IMR-90 (cell line): ENCODE measurements at regions not wholly inside any gene's neighbourhood (a gene's known extent, or its start where the extent isn't known, plus 50 kb on each side); places are given as distances from the start of the nearest gene placed in this dataset.
A peak's percentile ranks its signal among the peaks of the same experiment; 100 is the strongest.

Source experiments
- ATAC-seq: fragments of 200-7000 bp; cut with Tn5 transposase; 2 replicates; pipeline ENCODE4 v1.9.1; 2020; ENCODE audit warnings: low read depth, mild to moderate bottlenecking, moderate library complexity
- BruUV-seq: library from RNA; stranded (reverse); fragments of 400-500 nt; replicated peaks from 2 replicates; lab custom pipeline; 2021; lab: Mats Ljungman, UMichigan
- CTCF ChIA-PET: fragments of 300-600 bp; formaldehyde crosslinking; extraction: SDS; loops from one replicate; lab custom pipeline; 2021; ENCODE audit warnings: antibody characterized with exemption; lab: Yijun Ruan, JAX
- POLR2A ChIA-PET: fragments of 300-600 bp; sonication (Branson Sonifier 250); formaldehyde crosslinking; loops from one replicate; lab custom pipeline; 2022; ENCODE audit warnings: antibody characterized with exemption; ENCODE audit not compliant: unreplicated experiment; lab: Charles Lee
- DNase-seq: peaks from one replicate; pipeline ENCODE4 v3.0.0; 2013
- H2AFZ ChIP-seq: replicated peaks from 2 replicates; pipeline ENCODE3; 2013; ENCODE audit warnings: low read length, mild to moderate bottlenecking; ENCODE audit not compliant: poor library complexity
- H2AK5ac ChIP-seq: 2 replicates; pipeline ENCODE4 v1.6.1; 2013; ENCODE audit warnings: low read depth, low read length, inconsistent platforms
- H2AK9ac ChIP-seq: replicated peaks from 2 replicates; pipeline ENCODE3; 2013; ENCODE audit warnings: mild to moderate bottlenecking, low read depth, low read length, moderate library complexity; ENCODE audit not compliant: poor library complexity
- H2BK120ac ChIP-seq: 2 replicates; pipeline ENCODE4 v1.6.1; 2013; ENCODE audit warnings: low read depth, low read length, inconsistent platforms
- H2BK15ac ChIP-seq: 3 replicates; pipeline ENCODE4 v1.6.1; 2013; ENCODE audit warnings: low read depth, low read length, inconsistent platforms
- H2BK20ac ChIP-seq: 2 replicates; pipeline ENCODE4 v1.6.1; 2013; ENCODE audit warnings: low read depth, mild to moderate bottlenecking, inconsistent platforms, low read length, moderate library complexity
- H2BK5ac ChIP-seq: 2 replicates; pipeline ENCODE4 v1.6.1; 2013; ENCODE audit warnings: mild to moderate bottlenecking, low read depth, low read length, inconsistent platforms; ENCODE audit not compliant: poor library complexity, severe bottlenecking
- H3K14ac ChIP-seq: replicated peaks from 2 replicates; pipeline ENCODE4 v1.6.1; 2013; ENCODE audit warnings: low read depth, low read length, inconsistent platforms
- H3K18ac ChIP-seq: 2 replicates; pipeline ENCODE4 v1.6.1; 2013; ENCODE audit warnings: low read depth, low read length, control low read depth
- H3K23ac ChIP-seq: 2 replicates; pipeline ENCODE4 v1.6.1; 2013; ENCODE audit warnings: low read depth, low read length, inconsistent platforms
- H3K27ac ChIP-seq: 2 replicates; pipeline ENCODE4 v1.5.1; 2013; ENCODE audit warnings: mild to moderate bottlenecking, control low read depth, low read length; ENCODE audit not compliant: insufficient read depth
- H3K27me3 ChIP-seq: 2 replicates; pipeline ENCODE4 v1.6.1; 2013; ENCODE audit warnings: low read length; ENCODE audit not compliant: control insufficient read depth, insufficient read depth
- H3K36me3 ChIP-seq: 2 replicates; pipeline ENCODE4 v1.6.1; 2013; ENCODE audit warnings: low read length, mixed read lengths; ENCODE audit not compliant: control insufficient read depth, insufficient read depth
- H3K4ac ChIP-seq: 2 replicates; pipeline ENCODE4 v1.6.1; 2013; ENCODE audit warnings: low read depth, low read length, inconsistent platforms
- H3K4me1 ChIP-seq: 2 replicates; pipeline ENCODE4 v1.6.1; 2013; ENCODE audit warnings: low read length, mixed read lengths; ENCODE audit not compliant: control insufficient read depth, insufficient read depth
- H3K4me2 ChIP-seq: 2 replicates; pipeline ENCODE4 v1.6.1; 2013; ENCODE audit warnings: low read depth, mild to moderate bottlenecking, control low read depth, low read length, moderate library complexity
- H3K4me3 ChIP-seq: 2 replicates; pipeline ENCODE4 v1.5.1; 2013; ENCODE audit warnings: low read depth, mild to moderate bottlenecking, control low read depth, low read length, moderate library complexity; ENCODE audit not compliant: insufficient read depth
- H3K56ac ChIP-seq: 2 replicates; pipeline ENCODE4 v1.6.1; 2013; ENCODE audit warnings: low read length, inconsistent platforms; ENCODE audit not compliant: insufficient read depth; ENCODE audit errors: extremely low read depth
- H3K79me1 ChIP-seq, 2 experiments: 2 replicates each; pipeline ENCODE4 v1.6.1; 2013; ENCODE audit warnings: low read length in 2 of 2, inconsistent platforms in 1 of 2, low read depth in 1 of 2
- H3K9ac ChIP-seq: 2 replicates; pipeline ENCODE4 v1.6.1; 2013; ENCODE audit warnings: low read depth, low read length, control low read depth
- H3K9me1 ChIP-seq: 2 replicates; pipeline ENCODE4 v1.6.1; 2013; ENCODE audit warnings: low read length, inconsistent platforms; ENCODE audit not compliant: insufficient read depth
- H3K9me3 ChIP-seq: 2 replicates; pipeline ENCODE4 v1.6.1; 2013; ENCODE audit warnings: low read length; ENCODE audit not compliant: control insufficient read depth, insufficient read depth
- H4K20me1 ChIP-seq: 2 replicates; pipeline ENCODE4 v1.6.1; 2013; ENCODE audit warnings: low read length, inconsistent platforms; ENCODE audit not compliant: insufficient read depth
- H4K5ac ChIP-seq: 2 replicates; pipeline ENCODE4 v1.6.1; 2013; ENCODE audit warnings: mild to moderate bottlenecking, low read depth, low read length, control low read depth
- H4K8ac ChIP-seq, 2 experiments: 2 replicates each; pipeline ENCODE4 v1.6.1; 2013; ENCODE audit warnings: low read depth in 2 of 2, low read length in 2 of 2, control low read depth in 1 of 2, inconsistent platforms in 1 of 2
- H4K91ac ChIP-seq: 2 replicates; pipeline ENCODE4 v1.6.1; 2013; ENCODE audit warnings: low read depth, low read length, inconsistent platforms; ENCODE audit not compliant: insufficient read depth
- BHLHE40 ChIP-seq: fragments of 150-350 bp; IDR thresholded peaks from 2 replicates; pipeline ENCODE4 v1.6.1; 2016; ENCODE audit warnings: mild to moderate bottlenecking, low read depth, low read length
- CHD1 ChIP-seq: IDR thresholded peaks from 2 replicates; pipeline ENCODE4 v1.6.1; 2012; ENCODE audit warnings: low read depth, low read length, improper control_type of control experiment
- CTCF ChIP-seq: conservative IDR thresholded peaks from 2 replicates; pipeline ENCODE4 v1.5.1; 2012; ENCODE audit warnings: mild to moderate bottlenecking, low read depth, low read length, improper control_type of control experiment
- MAFK ChIP-seq: IDR thresholded peaks from 2 replicates; pipeline ENCODE4 v1.6.1; 2012; ENCODE audit warnings: low read depth, low read length, improper control_type of control experiment
- MXI1 ChIP-seq: IDR thresholded peaks from 2 replicates; pipeline ENCODE4 v1.6.1; 2012; ENCODE audit warnings: low read depth, mild to moderate bottlenecking, low read length, moderate library complexity, borderline replicate concordance
- POLR2A ChIP-seq: IDR thresholded peaks from 2 replicates; pipeline ENCODE4 v1.6.1; 2012; ENCODE audit warnings: mild to moderate bottlenecking, low read depth, low read length
- WGBS, 2 experiments: methylation state at CpG; one replicate each; pipeline versions ENCODE4 v1.1.5 to v1.1.7; 2013; ENCODE audit warnings: missing lambda C conversion rate in 2 of 2; ENCODE audit not compliant: insufficient read length in 1 of 2; ENCODE audit errors: extremely low coverage in 2 of 2; 5-methylcytosine and 5-hydroxymethylcytosine counted together
- dilution Hi-C: fragments of 300-500 bp; cut with HindIII; formaldehyde crosslinking; loops from one replicate; pipeline ENCODE4 v1.14.3; 2018; ENCODE audit warnings: low sequenced_read_pairs; ENCODE audit not compliant: unreplicated experiment
- in situ Hi-C: fragments of 300-500 bp; cut with MboI; formaldehyde crosslinking; loops from 3 replicates; pipeline ENCODE4 v1.14.3; 2019; ENCODE audit warnings: low sequenced_read_pairs, inconsistent platforms, mixed read lengths
- intact Hi-C: fragments of 100-400 bp; cut with micrococcal nuclease; formaldehyde crosslinking; loops from 2 replicates; pipeline ENCODE4 v1.10.0; 2022
- TF ChIP-seq, protein P1 (sequence below): fragments of 150-350 bp; IDR thresholded peaks from 2 replicates; pipeline ENCODE4 v1.6.1; 2017; ENCODE audit warnings: mild to moderate bottlenecking, antibody characterized with exemption, low read length, low read depth

DNA sequence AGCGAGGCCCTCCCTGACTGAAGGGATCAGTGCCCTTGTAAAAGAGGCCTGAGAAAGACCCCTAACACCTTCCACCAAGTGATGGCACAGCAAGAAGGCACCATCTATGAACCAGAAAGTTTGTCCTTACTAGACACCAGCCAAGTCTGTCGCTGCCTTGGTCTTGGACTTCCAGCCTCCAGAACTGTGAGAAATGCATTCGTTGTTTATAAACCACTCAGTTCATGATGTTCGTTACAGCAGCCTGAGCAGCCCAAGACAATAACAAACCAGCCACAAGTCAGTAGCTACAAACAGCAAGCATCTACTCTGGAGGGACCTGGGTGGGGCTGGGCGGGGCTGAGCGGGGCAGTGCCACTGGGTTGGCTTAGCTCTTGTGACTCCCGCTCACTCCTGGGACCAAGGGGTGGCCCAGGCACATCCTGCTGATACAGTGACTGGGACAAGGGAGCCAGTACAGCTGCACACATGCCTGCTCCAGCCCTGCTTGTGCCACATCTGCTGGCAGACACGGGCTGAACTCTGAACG is 234.9 kb downstream of the IRF8 start:
- Histone ChIP-seq H3K9me1 (no peaks in the 10 kb centered on the region; the same call in 1 of the 2 replicates), H2BK120ac (no peak overlapping the region), H3K4me2 (no peak overlapping the region), H3K14ac (no peak overlapping the region), H3K36me3 (no peaks in the 10 kb centered on the region), H2AK9ac (no peak overlapping the region), H3K4ac (no peak overlapping the region; the same call in 1 of the 2 replicates), H4K91ac (no peak overlapping the region), H2BK20ac (no peak overlapping the region), H3K18ac (no peak overlapping the region), H3K27ac (no peak overlapping the region), H2AK5ac (peak overlapping the region; percentile 71), H3K27me3 (no peaks in the 10 kb centered on the region), H2BK5ac (no peak overlapping the region), H2BK15ac (no peak overlapping the region; the same call in 2 of the 3 replicates), H3K79me1 (no peaks in the 10 kb centered on the region), H4K8ac (no peak overlapping the region), H3K23ac (no peak overlapping the region), H3K9ac (no peak overlapping the region), H3K4me3 (no peak overlapping the region), H3K9me3 (peaks cover 5% of the 10 kb centered on the region), H3K56ac (no peak overlapping the region), H3K4me1 (peaks cover 5% of the 10 kb centered on the region), H4K5ac (no peak overlapping the region), H4K20me1 (no peaks in the 10 kb centered on the region), H2AFZ (peak overlapping the region; percentile 36)
- dilution Hi-C loops: no loop called here
- ATAC-seq (no peak), DNase-seq (no peak)
- WGBS, 2 experiments: no CpG with 5 or more reads among the region's 9 CpGs
- intact Hi-C loops: no loop called here
- ChIA-PET POLR2A (no interaction called here), CTCF (no interaction called here)
- TF ChIP-seq, protein P1, sequence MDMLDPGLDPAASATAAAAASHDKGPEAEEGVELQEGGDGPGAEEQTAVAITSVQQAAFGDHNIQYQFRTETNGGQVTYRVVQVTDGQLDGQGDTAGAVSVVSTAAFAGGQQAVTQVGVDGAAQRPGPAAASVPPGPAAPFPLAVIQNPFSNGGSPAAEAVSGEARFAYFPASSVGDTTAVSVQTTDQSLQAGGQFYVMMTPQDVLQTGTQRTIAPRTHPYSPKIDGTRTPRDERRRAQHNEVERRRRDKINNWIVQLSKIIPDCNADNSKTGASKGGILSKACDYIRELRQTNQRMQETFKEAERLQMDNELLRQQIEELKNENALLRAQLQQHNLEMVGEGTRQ: no peak
- TF ChIP-seq MXI1: no peak
- TF ChIP-seq CHD1: no peak
- TF ChIP-seq MAFK: no peak
- no peak for TF ChIP-seq BHLHE40
- no peak for TF ChIP-seq CTCF
- no peak for TF ChIP-seq POLR2A
- no TSS peak for BruUV-seq
- in situ Hi-C loops: no loop called here
